ENCODE measurements at regions not wholly inside any gene's neighbourhood (a gene's known extent, or its start where the extent isn't known, plus 50 kb on each side); places are given as distances from the start of the nearest gene placed in this dataset.

DNA sequence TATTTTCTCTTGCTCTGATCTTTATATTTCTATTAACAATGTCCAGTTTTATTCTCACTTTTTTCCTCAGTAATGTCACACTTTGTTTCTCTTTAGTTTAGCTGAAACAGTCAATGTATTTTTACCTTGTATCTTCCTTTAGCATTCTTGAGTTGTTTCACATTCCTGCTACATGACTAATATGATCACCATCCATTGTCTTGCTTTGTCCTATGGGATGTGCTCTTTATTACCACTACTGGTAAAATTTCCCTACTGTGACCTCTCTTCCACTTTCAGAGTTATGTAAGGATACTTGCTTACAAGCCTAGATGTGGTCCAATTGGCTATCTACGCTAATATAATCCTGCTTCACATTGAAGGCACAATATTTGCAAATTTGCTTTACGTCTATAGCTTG is 457.9 kb downstream of the PIK3C3 start:
- no peak for DNase-seq

DNA sequence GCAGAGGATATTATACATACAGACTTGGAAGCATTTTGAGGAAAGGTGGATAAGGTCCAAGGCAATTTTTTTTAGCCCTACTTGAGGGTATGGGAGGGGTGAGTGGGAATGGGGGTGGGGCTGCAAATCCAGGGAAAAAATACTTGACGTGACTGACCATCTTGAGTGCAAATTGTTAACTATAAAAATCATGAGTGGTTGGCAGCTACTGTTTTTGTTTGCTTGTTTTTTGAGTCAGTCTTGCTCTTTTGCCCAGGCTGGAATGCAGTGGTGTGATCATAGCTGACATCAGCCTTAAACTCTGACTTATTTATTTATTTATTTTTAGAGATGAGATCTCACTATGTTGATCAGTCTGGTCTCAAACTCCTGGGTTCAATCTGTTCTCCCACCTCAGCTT is 458.8 kb downstream of the PIK3C3 start:
- DNase-seq, result no peak

DNA sequence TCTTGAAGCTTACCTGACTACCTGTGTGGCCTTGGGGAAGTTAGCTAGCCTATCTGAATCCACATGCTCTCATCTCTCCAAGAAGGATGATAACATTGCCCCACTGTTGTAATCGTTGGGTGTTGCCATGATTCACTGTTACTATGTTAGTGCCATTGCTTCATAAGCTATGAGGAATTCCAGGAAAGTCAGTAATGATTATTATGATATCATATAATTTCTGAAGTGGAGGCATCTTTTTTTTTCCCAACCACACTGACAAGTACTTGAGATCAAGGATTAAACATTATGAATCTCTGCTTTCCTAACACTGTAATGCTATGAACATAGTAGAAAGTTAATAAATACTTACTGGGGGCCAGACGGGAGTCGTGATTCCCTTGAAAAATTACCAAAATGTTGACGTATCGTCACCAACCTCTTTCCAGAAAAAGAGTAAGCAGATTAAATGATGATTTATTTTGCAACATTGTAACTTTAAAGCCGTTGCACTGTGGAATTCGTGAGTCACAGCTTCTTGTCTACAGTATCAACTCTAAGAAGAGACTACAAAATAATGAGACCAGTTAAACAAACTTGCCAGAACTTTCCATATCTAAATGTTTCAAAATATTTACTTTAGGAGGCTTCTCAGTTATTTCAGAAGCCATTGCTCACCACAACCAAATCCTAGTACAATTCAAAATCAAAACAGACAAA is 459.9 kb downstream of the PIK3C3 start:
- no peak for DNase-seq

DNA sequence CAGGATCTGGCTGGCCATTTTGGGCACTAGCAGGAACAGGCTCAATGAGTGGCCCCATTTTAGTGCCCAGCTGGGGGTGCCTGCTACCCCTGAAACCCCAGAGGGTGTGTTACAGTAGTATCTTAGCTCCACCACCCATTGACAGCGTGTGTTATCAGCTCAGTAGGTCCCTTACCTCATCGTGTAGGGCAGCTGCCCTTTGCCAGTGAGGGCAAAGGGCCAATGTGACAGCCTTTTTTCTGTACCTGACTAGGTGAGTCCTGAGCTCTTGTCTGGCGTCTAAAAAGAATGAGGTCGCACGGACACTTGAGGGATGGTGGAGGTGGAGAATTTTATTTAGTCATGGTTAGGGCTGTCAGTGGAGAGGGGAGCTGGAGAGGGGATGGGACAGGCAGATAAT is 462.2 kb downstream of the PIK3C3 start:
- DNase-seq, result no peak

- DNase-seq, result no peak
Observed at GRCh38 chr18:42418121-42418520, 463.1 kb downstream of the PIK3C3 start.

DNA sequence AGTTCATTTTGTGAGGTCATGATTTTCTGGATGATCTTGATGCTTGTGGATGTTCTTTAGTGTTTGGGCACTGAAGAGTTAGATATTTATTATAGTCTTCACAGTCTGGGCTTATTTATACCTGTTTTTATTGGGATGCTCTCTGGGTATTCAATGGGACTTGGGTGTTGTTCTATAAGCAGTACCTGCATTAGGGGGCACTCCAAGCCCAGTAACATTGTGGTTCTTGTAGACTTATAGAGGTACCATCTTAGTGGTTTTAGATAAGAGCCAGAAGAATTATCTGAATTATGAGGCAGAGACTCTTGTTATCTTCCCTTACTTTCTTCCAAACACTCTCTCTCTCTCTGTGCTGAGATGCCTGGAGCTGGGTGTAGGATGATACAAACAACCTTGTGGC is 470.0 kb downstream of the PIK3C3 start:
- no peak for DNase-seq

DNA sequence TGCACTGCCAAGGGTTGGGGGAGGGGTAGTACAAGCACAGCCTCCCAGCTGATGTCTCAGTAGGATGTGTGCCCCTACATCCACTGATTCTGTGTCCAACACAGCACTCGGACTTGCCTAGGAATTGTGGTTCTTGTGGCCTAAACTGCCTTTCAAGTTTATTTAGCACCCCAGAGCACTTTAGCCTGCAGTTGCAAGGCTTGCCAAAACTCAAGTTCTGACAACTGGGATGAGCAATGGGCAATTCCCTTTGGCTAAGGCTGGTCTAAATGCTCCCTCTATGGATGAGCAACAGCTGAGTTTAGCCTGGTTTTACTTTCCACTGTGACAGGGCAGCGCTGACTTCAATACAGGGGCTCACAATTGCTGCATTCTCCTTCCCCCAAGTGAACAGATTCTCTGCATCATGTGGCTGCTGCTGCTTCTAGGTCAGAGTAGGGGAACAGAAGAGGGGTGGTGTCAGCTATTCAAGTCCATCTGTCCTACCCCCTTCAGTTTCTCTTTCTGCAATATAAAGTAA is 471.5 kb downstream of the PIK3C3 start:
- DNase-seq, result no peak

GRCh38 chr18:42429196-42429595 is 474.2 kb downstream of the PIK3C3 start:
- DNase-seq, result no peak

DNA sequence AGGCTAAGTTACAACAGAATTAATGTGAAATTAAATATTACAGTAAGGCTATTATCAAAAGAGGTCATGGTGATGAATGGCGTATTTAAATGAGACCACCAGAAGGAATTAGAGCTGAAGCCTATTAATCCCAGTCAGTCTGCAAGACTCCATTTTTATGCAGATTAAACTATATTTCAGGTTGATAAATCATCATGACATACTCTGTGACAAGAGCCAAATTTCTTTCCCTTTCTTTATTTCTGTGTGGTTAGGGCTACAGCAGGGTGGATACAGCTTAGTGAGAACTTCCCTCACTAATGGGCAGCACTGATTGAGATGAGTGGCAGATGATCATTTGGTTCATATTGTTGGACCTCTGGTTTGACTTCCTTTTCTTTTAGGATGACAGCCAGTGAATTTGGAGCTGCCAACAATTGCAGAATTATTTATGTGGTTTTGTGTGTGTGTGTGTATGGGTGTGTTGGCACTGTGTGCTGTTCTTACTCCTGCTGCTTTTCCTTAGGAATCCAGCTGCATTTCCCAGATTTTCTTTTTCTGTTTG is 481.3 kb downstream of the PIK3C3 start:
- no peak for DNase-seq

- DNase-seq, result no peak
Observed at GRCh38 chr18:42437001-42437400, 482.0 kb downstream of the PIK3C3 start.

- no peak for DNase-seq
Observed at GRCh38 chr18:42437646-42438045, 482.6 kb downstream of the PIK3C3 start.

GRCh38 chr18:42442656-42443055 is 487.6 kb downstream of the PIK3C3 start:
- no peak for DNase-seq

DNA sequence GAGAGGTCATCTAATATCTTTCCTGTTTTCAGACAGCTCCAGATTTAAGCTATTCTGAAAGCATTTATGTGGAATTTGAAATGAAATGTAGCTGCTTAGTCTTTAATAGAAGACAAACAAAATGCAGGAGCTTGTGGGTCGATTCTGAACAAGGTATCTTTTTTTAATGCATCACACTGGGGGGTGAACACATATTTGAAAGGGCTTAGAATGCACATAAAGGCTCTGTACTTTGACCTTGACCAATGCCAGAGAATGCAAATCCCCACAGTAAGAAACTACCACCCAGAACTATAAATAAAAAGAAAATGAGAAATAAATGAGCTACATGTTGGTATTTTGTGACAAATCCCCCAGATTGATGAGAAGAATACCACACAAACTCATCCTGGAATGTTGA is 489.3 kb downstream of the PIK3C3 start:
- no peak for DNase-seq

DNA sequence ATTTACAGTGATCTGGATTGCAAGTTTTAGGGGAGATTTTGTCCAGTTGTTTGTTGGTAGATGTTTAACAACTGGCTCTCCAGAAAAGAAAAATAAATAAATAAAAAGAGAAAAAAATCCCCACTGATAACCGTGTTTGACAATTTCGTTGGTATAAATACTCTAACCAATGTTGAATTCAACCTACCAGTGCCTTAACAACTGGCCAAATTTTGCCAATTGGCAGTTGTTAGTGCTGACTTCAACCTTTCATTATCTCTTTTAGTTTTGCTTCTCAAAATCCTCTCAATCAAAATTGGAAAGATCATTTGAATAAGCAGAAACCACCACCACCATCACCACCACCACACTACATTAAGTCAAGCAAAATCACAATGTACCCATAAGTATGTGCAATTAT is 490.3 kb downstream of the PIK3C3 start:
- no peak for DNase-seq

- no peak for DNase-seq
Observed at GRCh38 chr18:42446195-42446594, 491.2 kb downstream of the PIK3C3 start.

DNA sequence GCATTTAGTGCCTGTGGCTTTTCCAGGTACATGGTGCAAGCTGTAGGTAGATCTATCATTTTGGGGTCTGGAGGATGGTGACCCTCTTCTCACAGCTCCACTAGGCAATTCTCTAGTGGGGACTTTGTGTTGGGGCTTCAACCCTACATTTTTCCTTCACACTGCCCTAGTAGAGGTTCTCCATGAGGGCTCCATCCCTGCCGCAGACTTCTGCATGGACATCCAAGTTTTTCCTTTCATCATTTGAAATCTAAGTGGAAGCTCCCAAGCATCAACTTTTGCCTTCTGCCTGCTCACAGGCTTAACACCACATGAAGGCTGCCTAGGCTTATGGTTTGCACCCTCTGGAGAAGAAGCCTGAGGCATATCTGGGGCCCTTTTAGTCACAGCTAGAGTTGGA is 492.7 kb downstream of the PIK3C3 start:
- no peak for DNase-seq

- DNase-seq, result no peak
Observed at GRCh38 chr18:42458226-42458625, 503.2 kb downstream of the PIK3C3 start.

GRCh38 chr18:42459873-42460272 is 504.8 kb downstream of the PIK3C3 start:
- DNase-seq, result no peak

- DNase-seq, result no peak
Observed at GRCh38 chr18:42471885-42472284, 516.9 kb downstream of the PIK3C3 start.

DNA sequence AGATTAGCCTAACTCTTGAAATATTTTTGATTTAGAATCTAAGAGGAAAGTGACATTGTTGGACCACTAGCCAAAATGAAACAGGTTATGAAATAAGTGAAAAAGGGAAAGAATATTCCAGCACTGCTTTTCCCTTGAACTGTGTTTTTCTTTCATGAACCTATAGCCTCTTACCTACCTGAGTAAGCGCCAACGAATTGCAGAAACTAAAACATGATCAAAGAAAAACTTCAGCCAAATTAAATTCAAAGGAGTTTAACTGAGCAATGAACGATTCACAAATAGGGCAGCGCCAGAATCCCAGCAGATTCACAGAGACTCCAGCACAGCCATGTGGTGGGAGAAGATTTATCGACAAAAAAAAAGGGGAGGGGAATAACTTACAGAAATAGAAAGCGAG is 518.6 kb downstream of the PIK3C3 start:
- DNase-seq, result no peak

DNA sequence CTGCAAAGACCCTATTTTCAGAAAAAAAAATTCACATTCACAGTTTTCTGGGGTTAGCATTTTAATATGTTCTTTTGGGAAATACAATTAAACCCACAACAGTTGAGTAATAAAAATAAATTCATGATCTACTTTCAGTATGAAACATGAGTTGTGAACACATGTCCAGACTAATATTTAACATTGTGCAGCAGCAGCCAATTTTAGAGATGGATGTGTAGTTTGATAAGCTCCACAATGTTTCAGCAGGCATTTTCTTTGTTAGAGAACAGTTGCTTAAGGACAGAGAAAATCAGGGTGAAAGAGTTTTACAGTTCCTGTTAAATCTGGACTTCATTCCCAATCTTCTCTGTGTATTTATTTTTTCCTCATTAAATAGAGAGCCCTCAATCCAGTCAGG is 519.5 kb downstream of the PIK3C3 start:
- DNase-seq, result no peak

DNA sequence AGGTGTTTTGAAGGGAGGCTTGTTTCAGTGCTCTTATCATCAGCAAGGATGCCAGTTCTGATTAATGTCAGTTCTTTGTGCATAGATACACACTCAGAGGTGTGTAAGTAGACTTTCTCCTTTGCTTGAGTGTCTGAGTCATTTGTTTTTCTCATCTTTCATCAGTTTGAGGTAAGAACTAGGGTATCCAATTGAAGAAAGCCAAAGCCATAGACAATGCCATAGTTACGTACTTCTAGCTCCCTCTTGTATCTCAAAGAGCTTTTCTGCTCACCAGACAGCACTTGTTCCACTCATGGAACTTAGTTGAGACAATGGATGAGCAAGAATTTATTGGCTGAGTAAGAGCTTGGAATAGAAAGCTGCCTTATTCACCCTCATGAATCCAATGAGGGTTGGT is 520.1 kb downstream of the PIK3C3 start:
- DNase-seq, result no peak

DNA sequence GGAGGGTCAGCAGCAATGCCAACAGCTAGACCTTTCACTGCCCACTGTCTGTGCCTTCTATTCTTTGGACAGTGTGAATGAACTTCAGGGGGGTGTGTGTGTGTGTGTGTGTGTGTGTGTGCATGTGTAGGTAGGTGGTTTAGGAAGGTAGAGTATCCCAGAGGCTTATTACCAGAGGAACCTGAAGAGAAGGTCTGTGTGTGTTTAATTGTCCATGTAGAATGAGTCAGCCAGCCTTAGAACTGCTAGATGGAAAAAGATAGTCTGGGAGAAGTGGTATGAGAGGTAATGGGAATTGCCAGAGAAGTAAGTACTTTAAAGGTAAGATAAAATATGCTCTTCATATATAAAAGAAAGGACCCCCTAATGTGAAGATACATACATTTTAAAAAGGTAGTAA is 522.2 kb downstream of the PIK3C3 start:
- no peak for DNase-seq

GRCh38 chr18:42480441-42480840 is 525.4 kb downstream of the PIK3C3 start:
- no peak for DNase-seq

DNA sequence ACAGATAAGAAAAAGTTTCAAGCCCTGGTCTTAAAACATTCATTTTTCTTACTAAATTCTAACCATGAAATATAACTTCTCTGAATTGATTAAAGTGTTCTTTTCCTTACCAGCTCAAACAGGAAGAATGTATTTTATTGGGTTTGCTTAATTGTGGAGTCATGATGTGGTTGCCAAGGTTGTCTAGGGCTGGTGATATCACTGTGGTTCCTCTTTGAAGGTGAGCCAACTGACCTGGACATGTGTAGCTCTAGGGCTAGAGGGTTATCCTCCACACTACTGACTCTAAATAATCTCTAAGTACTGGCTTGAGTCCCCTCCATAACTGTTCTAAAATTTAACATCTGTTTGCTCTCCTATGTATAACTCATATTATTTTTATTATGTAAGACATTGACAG is 529.6 kb downstream of the PIK3C3 start:
- DNase-seq, result no peak

Measured in activated naive CD4-positive, alpha-beta T cell treated with anti-CD3 and anti-CD28 coated beads, Interleukin-2, amount 50 U/mL, for 16 hours (primary cell).